ENCODE measurements at regions not wholly inside any gene's neighbourhood (a gene's known extent, or its start where the extent isn't known, plus 50 kb on each side); places are given as distances from the start of the nearest gene placed in this dataset.

- intact Hi-C loops (cut with micrococcal nuclease), result no loop called here
- no peaks in the 10 kb centered on the region for H3K4me1 ChIP-seq (ENCODE audit: control insufficient read depth in 2 of 2, insufficient read depth in 2 of 2, low read length in 2 of 2)
- H3K4me1 Mint-ChIP-seq, result no peaks in the 10 kb centered on the region
- 80% methylated on average over 1 of the region's 2 CpGs for WGBS (ENCODE audit: insufficient coverage)
- CTCF ChIA-PET, result no interaction called here
- H3K79me2 ChIP-seq (ENCODE audit: control insufficient read depth, insufficient read depth, low read length), result no peaks in the 10 kb centered on the region
- POLR2A ChIA-PET, result no interaction called here
- peaks cover 8% of the 10 kb centered on the region for H3K27me3 Mint-ChIP-seq
- no peak overlapping the region for H3K4me3 ChIP-seq (ENCODE audit: control extremely low read depth in 1 of 5, extremely low read depth in 1 of 5, insufficient read depth in 1 of 5, low read depth in 2 of 5, low read length in 4 of 5)
- TF ChIP-seq, protein P1, sequence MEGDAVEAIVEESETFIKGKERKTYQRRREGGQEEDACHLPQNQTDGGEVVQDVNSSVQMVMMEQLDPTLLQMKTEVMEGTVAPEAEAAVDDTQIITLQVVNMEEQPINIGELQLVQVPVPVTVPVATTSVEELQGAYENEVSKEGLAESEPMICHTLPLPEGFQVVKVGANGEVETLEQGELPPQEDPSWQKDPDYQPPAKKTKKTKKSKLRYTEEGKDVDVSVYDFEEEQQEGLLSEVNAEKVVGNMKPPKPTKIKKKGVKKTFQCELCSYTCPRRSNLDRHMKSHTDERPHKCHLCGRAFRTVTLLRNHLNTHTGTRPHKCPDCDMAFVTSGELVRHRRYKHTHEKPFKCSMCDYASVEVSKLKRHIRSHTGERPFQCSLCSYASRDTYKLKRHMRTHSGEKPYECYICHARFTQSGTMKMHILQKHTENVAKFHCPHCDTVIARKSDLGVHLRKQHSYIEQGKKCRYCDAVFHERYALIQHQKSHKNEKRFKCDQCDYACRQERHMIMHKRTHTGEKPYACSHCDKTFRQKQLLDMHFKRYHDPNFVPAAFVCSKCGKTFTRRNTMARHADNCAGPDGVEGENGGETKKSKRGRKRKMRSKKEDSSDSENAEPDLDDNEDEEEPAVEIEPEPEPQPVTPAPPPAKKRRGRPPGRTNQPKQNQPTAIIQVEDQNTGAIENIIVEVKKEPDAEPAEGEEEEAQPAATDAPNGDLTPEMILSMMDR (IDR thresholded peaks at IDR 0.05), result no peak
- no peak for TF ChIP-seq EZH2 (IDR thresholded peaks at IDR 0.05; ENCODE audit: borderline replicate concordance, insufficient read depth, low read depth, low read length, poor library complexity, severe bottlenecking)
- H3K4me3 Mint-ChIP-seq, result no peak overlapping the region
- H3K9me3 Mint-ChIP-seq (ENCODE audit: insufficient read depth), result peaks cover 4% of the 10 kb centered on the region
- no peak overlapping the region for H3K4me2 ChIP-seq (replicated peaks; ENCODE audit: low read depth, low read length, poor library complexity, severe bottlenecking)
- DNase-seq, result no peak
- no peak for ATAC-seq (ENCODE audit: low read depth)
- no peak overlapping the region for H3K27ac Mint-ChIP-seq
- no peaks in the 10 kb centered on the region for H3K9me3 ChIP-seq (ENCODE audit: control extremely low read depth in 1 of 3, control insufficient read depth in 2 of 3, insufficient read depth in 1 of 3, low read length in 2 of 3)
- H3K9ac ChIP-seq (ENCODE audit: low read length), result no peak overlapping the region
- H3K36me3 ChIP-seq (replicated peaks in 1 of 2; ENCODE audit: control extremely low read depth in 1 of 2, control insufficient read depth in 1 of 2, extremely low read depth in 1 of 2, insufficient read depth in 2 of 2, low read length in 1 of 2), result no peaks in the 10 kb centered on the region
- no peak overlapping the region for H2AFZ ChIP-seq (ENCODE audit: insufficient read depth, low read depth, low read length, poor library complexity, severe bottlenecking)
- no peaks in the 10 kb centered on the region for H3K27me3 ChIP-seq (replicated peaks in 1 of 4; ENCODE audit: control extremely low read depth in 1 of 4, control insufficient read depth in 3 of 4, insufficient read depth in 4 of 4, low read length in 3 of 4)
- H4K20me1 ChIP-seq (ENCODE audit: control insufficient read depth, insufficient read depth, low read length, poor library complexity, severe bottlenecking), result no peaks in the 10 kb centered on the region
- H3K27ac ChIP-seq (ENCODE audit: low read length in 2 of 2), result no peak overlapping the region
Observed at GRCh38 chr2:156215656-156216055, 116.9 kb downstream of the NR4A2 start.

DNA sequence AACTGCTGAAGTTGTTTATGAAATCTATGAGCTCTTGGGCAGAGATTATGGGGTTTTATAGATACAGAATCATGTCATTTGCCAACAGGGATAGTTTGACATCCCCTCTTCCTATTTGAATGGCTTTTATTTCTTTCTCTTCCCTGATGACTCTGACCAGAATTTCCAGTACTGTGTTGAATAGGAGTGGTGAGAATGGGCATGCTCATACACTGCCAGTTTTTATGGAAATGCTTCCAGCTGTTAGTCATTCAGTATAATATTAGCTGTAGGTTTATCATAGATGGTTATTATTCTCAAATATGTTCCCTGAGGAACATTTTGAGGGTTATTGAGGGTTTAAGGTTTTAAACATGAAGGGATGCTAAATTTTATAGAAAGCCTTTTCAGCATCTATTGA is 121.2 kb downstream of the NR4A2 start:
- intact Hi-C loops (cut with micrococcal nuclease), result no loop called here
- ATAC-seq (ENCODE audit: low read depth) (no peak), DNase-seq (no peak)
- Histone ChIP-seq H3K9ac (ENCODE audit: low read length) (no peak overlapping the region), H4K20me1 (ENCODE audit: control insufficient read depth, insufficient read depth, low read length, poor library complexity, severe bottlenecking) (no peaks in the 10 kb centered on the region), H2AFZ (ENCODE audit: insufficient read depth, low read depth, low read length, poor library complexity, severe bottlenecking) (no peak overlapping the region), H3K9me3 (ENCODE audit: control extremely low read depth in 1 of 3, control insufficient read depth in 2 of 3, insufficient read depth in 1 of 3, low read length in 2 of 3) (no peaks in the 10 kb centered on the region), H3K4me1 (ENCODE audit: control insufficient read depth in 2 of 2, insufficient read depth in 2 of 2, low read length in 2 of 2) (no peaks in the 10 kb centered on the region), H3K27me3 (replicated peaks in 1 of 4; ENCODE audit: control extremely low read depth in 1 of 4, control insufficient read depth in 3 of 4, insufficient read depth in 4 of 4, low read length in 3 of 4) (no peaks in the 10 kb centered on the region), H3K4me2 (replicated peaks; ENCODE audit: low read depth, low read length, poor library complexity, severe bottlenecking) (no peak overlapping the region), H3K79me2 (ENCODE audit: control insufficient read depth, insufficient read depth, low read length) (no peaks in the 10 kb centered on the region), H3K27ac (ENCODE audit: low read length in 2 of 2) (no peak overlapping the region), H3K36me3 (replicated peaks in 1 of 2; ENCODE audit: control extremely low read depth in 1 of 2, control insufficient read depth in 1 of 2, extremely low read depth in 1 of 2, insufficient read depth in 2 of 2, low read length in 1 of 2) (no peaks in the 10 kb centered on the region), H3K4me3 (ENCODE audit: control extremely low read depth in 1 of 5, extremely low read depth in 1 of 5, insufficient read depth in 1 of 5, low read depth in 2 of 5, low read length in 4 of 5) (no peak overlapping the region)
- Mint-ChIP-seq H3K4me1 (no peaks in the 10 kb centered on the region), H3K4me3 (no peak overlapping the region), H3K9me3 (ENCODE audit: insufficient read depth) (no peaks in the 10 kb centered on the region), H3K27me3 (peaks cover 8% of the 10 kb centered on the region), H3K27ac (no peak overlapping the region)
- CTCF ChIA-PET, result no interaction called here
- TF ChIP-seq, protein P1 (IDR thresholded peaks at IDR 0.05), result no peak
- TF ChIP-seq EZH2 (IDR thresholded peaks at IDR 0.05; ENCODE audit: borderline replicate concordance, insufficient read depth, low read depth, low read length, poor library complexity, severe bottlenecking), result no peak
- POLR2A ChIA-PET, result no interaction called here

Measured in B cell (primary cell).